Esophagus muscularis mucosa (tissue), 4 donors: ENCODE measurements at regions not wholly inside any gene's neighbourhood (a gene's known extent, or its start where the extent isn't known, plus 50 kb on each side); places are given as distances from the start of the nearest gene placed in this dataset.

Source experiments
- EP300 ChIP-seq: sonication (generic); formaldehyde crosslinking; IDR thresholded peaks from one replicate; pipeline ENCODE4 v1.6.1; 2017; ENCODE audit warnings: antibody characterized with exemption
- POLR2A ChIP-seq: fragments of 450-650 bp; IDR thresholded peaks from one replicate; pipeline ENCODE4 v1.6.1; 2017; ENCODE audit warnings: antibody characterized with exemption, moderate library complexity, mild to moderate bottlenecking, low read depth
- POLR2AphosphoS5 ChIP-seq, 2 donors: sonication (generic); formaldehyde crosslinking; IDR thresholded peaks; one replicate each; pipeline ENCODE4 v1.6.1; 2017; ENCODE audit warnings: antibody characterized with exemption in 2 of 2
- TF ChIP-seq, protein P1 (sequence below), 3 experiments: fragments of 200-600 bp in 2 of 3; fragments of 450-650 bp in 1 of 3; sonication (generic) in 2 of 3; IDR thresholded peaks; one replicate each; pipeline ENCODE4 v1.5.1; 2017 to 2019; ENCODE audit warnings: antibody characterized with exemption in 3 of 3, mild to moderate bottlenecking in 2 of 3, moderate library complexity in 1 of 3

DNA sequence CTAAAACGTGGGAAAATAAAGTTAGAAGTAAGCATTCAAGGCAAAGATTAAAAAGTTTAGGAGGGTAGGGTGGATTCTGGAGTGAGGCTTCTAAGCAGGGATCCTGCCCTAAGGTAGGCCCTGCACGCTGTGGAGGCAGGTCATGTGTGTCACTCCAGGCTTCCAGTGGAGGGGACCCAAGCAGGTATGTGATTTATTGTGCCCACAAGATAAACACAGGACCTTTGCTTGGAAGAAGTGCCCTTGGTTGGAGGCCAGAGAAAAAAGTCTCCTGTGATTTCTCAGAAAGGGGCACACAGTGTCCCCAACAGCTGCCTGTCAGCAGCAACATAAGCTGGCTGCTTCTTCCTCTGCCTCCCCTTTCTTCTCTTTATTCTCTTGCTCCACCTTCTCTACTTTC is 110.8 kb downstream of the FOXD2 start:
- TF ChIP-seq POLR2A, result no peak
- TF ChIP-seq, protein P1, sequence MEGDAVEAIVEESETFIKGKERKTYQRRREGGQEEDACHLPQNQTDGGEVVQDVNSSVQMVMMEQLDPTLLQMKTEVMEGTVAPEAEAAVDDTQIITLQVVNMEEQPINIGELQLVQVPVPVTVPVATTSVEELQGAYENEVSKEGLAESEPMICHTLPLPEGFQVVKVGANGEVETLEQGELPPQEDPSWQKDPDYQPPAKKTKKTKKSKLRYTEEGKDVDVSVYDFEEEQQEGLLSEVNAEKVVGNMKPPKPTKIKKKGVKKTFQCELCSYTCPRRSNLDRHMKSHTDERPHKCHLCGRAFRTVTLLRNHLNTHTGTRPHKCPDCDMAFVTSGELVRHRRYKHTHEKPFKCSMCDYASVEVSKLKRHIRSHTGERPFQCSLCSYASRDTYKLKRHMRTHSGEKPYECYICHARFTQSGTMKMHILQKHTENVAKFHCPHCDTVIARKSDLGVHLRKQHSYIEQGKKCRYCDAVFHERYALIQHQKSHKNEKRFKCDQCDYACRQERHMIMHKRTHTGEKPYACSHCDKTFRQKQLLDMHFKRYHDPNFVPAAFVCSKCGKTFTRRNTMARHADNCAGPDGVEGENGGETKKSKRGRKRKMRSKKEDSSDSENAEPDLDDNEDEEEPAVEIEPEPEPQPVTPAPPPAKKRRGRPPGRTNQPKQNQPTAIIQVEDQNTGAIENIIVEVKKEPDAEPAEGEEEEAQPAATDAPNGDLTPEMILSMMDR (IDR thresholded peaks at IDR 0.05), result no peak
- TF ChIP-seq POLR2AphosphoS5 (IDR thresholded peaks at IDR 0.05), result no peak
- TF ChIP-seq EP300, result no peak
